OCI-LY7 (cell line): ENCODE measurements at regions not wholly inside any gene's neighbourhood (a gene's known extent, or its start where the extent isn't known, plus 50 kb on each side); places are given as distances from the start of the nearest gene placed in this dataset.

Source experiments
- EZH2phosphoT487 ChIP-seq: fragments of 200-600 bp; sonication (generic); IDR thresholded peaks from 2 replicates; pipeline ENCODE4 v1.6.1; 2018; ENCODE audit warnings: low read depth, borderline replicate concordance, mild to moderate bottlenecking, mixed run types, antibody characterized with exemption, low read length, moderate library complexity, mixed read lengths
- TF ChIP-seq, protein P1 (sequence below): fragments of 200-600 bp; sonication (generic); conservative IDR thresholded peaks from 2 replicates; pipeline ENCODE4 v1.5.1; 2014; ENCODE audit warnings: mild to moderate bottlenecking, antibody characterized with exemption, low read length, moderate library complexity, mixed read lengths

DNA sequence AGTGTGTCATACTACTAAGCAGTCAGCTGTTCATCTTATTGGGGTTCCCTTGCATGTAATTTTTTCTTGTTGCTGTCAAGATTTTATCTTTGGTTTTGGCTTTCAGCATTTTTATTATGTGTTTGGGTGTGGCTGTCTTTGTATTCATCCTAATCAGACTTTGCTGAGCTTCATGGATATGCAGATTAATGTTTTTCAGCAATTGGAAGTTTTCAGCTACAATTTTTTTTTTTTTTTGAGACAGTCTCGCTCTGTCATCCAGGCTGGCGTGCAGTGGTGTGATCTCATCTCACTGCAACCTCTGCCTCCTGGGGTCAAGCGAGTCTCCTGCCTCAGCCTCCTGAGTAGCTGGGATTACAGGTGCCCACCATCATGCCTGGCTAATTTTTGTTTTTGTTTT, 108.8 kb downstream of the BARX1 start:
- TF ChIP-seq, protein P1, sequence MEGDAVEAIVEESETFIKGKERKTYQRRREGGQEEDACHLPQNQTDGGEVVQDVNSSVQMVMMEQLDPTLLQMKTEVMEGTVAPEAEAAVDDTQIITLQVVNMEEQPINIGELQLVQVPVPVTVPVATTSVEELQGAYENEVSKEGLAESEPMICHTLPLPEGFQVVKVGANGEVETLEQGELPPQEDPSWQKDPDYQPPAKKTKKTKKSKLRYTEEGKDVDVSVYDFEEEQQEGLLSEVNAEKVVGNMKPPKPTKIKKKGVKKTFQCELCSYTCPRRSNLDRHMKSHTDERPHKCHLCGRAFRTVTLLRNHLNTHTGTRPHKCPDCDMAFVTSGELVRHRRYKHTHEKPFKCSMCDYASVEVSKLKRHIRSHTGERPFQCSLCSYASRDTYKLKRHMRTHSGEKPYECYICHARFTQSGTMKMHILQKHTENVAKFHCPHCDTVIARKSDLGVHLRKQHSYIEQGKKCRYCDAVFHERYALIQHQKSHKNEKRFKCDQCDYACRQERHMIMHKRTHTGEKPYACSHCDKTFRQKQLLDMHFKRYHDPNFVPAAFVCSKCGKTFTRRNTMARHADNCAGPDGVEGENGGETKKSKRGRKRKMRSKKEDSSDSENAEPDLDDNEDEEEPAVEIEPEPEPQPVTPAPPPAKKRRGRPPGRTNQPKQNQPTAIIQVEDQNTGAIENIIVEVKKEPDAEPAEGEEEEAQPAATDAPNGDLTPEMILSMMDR, result no peak
- no peak for TF ChIP-seq EZH2phosphoT487
